Esophagus (tissue), 2 donors: ENCODE measurements at regions not wholly inside any gene's neighbourhood (a gene's known extent, or its start where the extent isn't known, plus 50 kb on each side); places are given as distances from the start of the nearest gene placed in this dataset.

Experiments
- H3K27ac ChIP-seq, 2 donors: one replicate each; pipeline ENCODE4 v1.5.1; 2013; ENCODE audit warnings: low read depth in 2 of 2, mild to moderate bottlenecking in 2 of 2, inconsistent platforms in 1 of 2, low read length in 1 of 2, moderate library complexity in 1 of 2
- H3K27me3 ChIP-seq, 2 donors: one replicate each; pipeline ENCODE4 v1.6.1; 2013; ENCODE audit warnings: low read length in 2 of 2, control low read depth in 1 of 2, mild to moderate bottlenecking in 1 of 2; ENCODE audit not compliant: insufficient read depth in 2 of 2, control insufficient read depth in 1 of 2
- H3K36me3 ChIP-seq, 2 donors: one replicate each; pipeline ENCODE4 v1.6.1; 2013; ENCODE audit warnings: low read length in 1 of 2; ENCODE audit not compliant: control insufficient read depth in 2 of 2, insufficient read depth in 2 of 2
- H3K4me1 ChIP-seq, 2 donors: one replicate each; pipeline ENCODE4 v1.6.1; 2013; ENCODE audit warnings: low read length in 1 of 2; ENCODE audit not compliant: control insufficient read depth in 2 of 2, insufficient read depth in 2 of 2
- H3K4me3 ChIP-seq, 2 donors: one replicate each; pipeline ENCODE4 v1.5.1; 2013; ENCODE audit warnings: low read length in 2 of 2, mild to moderate bottlenecking in 2 of 2, low read depth in 1 of 2, moderate library complexity in 1 of 2
- H3K9me3 ChIP-seq, 2 donors: one replicate each; pipeline ENCODE4 v1.6.1; 2013; ENCODE audit warnings: mild to moderate bottlenecking in 2 of 2, low read depth in 1 of 2, low read length in 1 of 2, moderate library complexity in 1 of 2; ENCODE audit not compliant: control insufficient read depth in 2 of 2, insufficient read depth in 1 of 2
- WGBS, 2 donors: extraction: QIAGEN DNeasy Blood & Tissue Kit; methylation state at CpG; one replicate each; pipeline ENCODE4 v1.1.7; 2013; 5-methylcytosine and 5-hydroxymethylcytosine counted together
- donor health status: healthy with polysubstance abuse.
- donor health status: Bipolar disorder and iron deficiency.

DNA sequence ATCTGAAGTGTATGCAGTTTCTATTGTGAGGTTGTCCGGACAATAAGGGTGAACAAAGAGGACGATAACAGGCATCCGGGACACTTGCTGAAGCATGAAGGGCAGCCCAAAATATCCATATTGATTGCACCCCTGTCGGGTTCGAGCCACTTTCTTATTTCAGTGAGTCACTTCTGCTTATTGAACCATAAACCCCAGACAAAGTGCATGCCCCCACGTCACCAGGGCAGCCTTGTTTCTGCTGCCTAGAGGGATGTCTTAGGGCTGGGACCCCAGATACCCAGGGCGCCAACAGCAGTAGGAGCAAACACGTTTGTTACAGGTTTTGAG, 175.3 kb upstream of the LYZL1 start:
- no peaks in the 10 kb centered on the region for H3K4me1 ChIP-seq
- no peaks in the 10 kb centered on the region for H3K36me3 ChIP-seq
- peaks cover 0 to 4% of the 10 kb centered on the region in 2 donors for H3K27me3 ChIP-seq
- no peaks in the 10 kb centered on the region for H3K9me3 ChIP-seq
- WGBS, 2 donors, result 64 to 72% methylated on average over 8 of the region's 8 CpGs
- no peak overlapping the region for H3K27ac ChIP-seq
- H3K4me3 ChIP-seq, result no peak overlapping the region

DNA sequence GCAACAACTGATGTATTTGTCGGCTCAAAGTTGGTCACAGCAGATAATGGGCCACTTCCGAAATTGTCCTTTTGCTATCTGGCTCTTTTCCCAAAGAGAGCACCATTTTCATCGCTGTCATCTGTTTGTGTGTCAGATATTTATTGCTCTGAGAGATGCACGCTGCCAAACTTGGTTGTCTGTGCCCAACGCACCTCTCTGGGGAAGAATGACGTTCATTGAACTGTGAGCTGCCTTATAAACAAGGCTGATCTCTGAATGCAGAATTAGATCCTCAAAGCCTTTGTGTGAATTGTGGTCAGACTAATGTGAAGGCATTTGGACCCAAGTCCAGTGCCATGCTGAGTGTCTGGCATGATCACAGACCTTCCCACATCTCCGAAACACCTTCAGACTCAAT, 174.7 kb upstream of the LYZL1 start:
- no peaks in the 10 kb centered on the region for H3K36me3 ChIP-seq
- no peaks in the 10 kb centered on the region for H3K4me1 ChIP-seq
- no peak overlapping the region for H3K27ac ChIP-seq
- H3K27me3 ChIP-seq, result peaks cover 0 to 4% of the 10 kb centered on the region in 2 donors
- no peak overlapping the region for H3K4me3 ChIP-seq
- 88 to 92% methylated on average over 7 of the region's 7 CpGs for WGBS, 2 donors
- H3K9me3 ChIP-seq, result no peaks in the 10 kb centered on the region

DNA sequence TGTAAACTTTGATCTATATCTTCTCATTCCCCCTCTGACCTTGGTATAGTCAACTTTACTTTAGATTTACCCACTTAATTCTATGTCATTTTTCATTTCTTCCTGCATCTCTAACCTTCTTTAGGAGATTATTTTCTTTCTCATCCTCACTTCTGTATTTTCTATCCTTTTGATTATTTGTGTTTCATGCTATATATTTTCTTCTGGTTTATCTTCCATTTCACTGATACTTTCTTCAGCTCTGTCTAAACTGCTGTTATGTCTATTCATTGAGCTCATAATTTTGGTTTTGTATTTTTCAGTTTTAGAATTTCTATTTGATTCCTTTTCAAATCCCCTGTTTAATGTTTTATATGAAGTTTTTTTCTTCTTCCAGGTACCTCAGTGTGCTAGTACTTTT, 171.1 kb upstream of the LYZL1 start:
- no peaks in the 10 kb centered on the region for H3K4me1 ChIP-seq
- H3K27ac ChIP-seq, result no peak overlapping the region
- peaks cover 0 to 4% of the 10 kb centered on the region in 2 donors for H3K27me3 ChIP-seq
- H3K9me3 ChIP-seq, result no peaks in the 10 kb centered on the region
- H3K4me3 ChIP-seq, result no peak overlapping the region
- no peaks in the 10 kb centered on the region for H3K36me3 ChIP-seq

DNA sequence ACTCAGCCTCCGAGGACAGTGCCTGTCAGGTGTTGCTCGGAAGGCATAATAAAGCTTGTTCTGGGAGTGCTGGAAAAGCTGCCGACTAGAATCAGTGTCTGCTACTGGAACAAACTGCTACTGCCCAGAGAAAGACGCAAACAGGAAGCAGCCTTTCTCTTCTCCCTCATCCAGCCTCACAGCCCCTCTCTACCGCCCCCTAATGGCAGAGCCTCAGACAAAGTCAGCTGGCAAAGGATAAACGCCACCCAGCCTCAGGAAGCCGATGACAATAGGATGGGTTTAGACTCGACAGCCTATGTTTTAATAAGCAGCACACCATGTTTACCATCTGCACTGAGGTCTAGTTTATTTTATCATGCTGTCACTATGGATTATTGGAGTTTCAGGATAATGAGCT, 169.5 kb upstream of the LYZL1 start:
- H3K27me3 ChIP-seq, result peaks cover 0 to 4% of the 10 kb centered on the region in 2 donors
- no peak overlapping the region for H3K4me3 ChIP-seq
- H3K36me3 ChIP-seq, result no peaks in the 10 kb centered on the region
- no peaks in the 10 kb centered on the region for H3K4me1 ChIP-seq
- 56 to 59% methylated on average over 8 of the region's 8 CpGs for WGBS, 2 donors
- H3K9me3 ChIP-seq, result no peaks in the 10 kb centered on the region
- no peak overlapping the region for H3K27ac ChIP-seq

- Histone ChIP-seq H3K27ac (no peak overlapping the region), H3K4me3 (no peak overlapping the region), H3K27me3 (peaks cover 0 to 4% of the 10 kb centered on the region in 2 donors), H3K4me1 (no peaks in the 10 kb centered on the region), H3K9me3 (no peaks in the 10 kb centered on the region), H3K36me3 (no peaks in the 10 kb centered on the region)
- 41 to 62% methylated on average over 3 of the region's 3 CpGs for WGBS, 2 donors
Observed at GRCh38 chr10:29120216-29120615, 168.7 kb upstream of the LYZL1 start.

GRCh38 chr10:29124864-29125263, 164.0 kb upstream of the LYZL1 start:
- no peaks in the 10 kb centered on the region for H3K4me1 ChIP-seq
- no peaks in the 10 kb centered on the region for H3K36me3 ChIP-seq
- H3K9me3 ChIP-seq, result no peaks in the 10 kb centered on the region
- WGBS, 2 donors, result 82% methylated on average over 6 of the region's 6 CpGs
- no peak overlapping the region for H3K4me3 ChIP-seq
- H3K27ac ChIP-seq, result no peak overlapping the region
- H3K27me3 ChIP-seq, result no peaks in the 10 kb centered on the region

- Histone ChIP-seq H3K9me3 (no peaks in the 10 kb centered on the region), H3K27ac (no peak overlapping the region), H3K36me3 (no peaks in the 10 kb centered on the region), H3K27me3 (no peaks in the 10 kb centered on the region), H3K4me1 (no peaks in the 10 kb centered on the region), H3K4me3 (no peak overlapping the region)
- 57 to 61% methylated on average over 7 of the region's 7 CpGs for WGBS, 2 donors
Observed at GRCh38 chr10:29127037-29127700, 161.7 kb upstream of the LYZL1 start.

DNA sequence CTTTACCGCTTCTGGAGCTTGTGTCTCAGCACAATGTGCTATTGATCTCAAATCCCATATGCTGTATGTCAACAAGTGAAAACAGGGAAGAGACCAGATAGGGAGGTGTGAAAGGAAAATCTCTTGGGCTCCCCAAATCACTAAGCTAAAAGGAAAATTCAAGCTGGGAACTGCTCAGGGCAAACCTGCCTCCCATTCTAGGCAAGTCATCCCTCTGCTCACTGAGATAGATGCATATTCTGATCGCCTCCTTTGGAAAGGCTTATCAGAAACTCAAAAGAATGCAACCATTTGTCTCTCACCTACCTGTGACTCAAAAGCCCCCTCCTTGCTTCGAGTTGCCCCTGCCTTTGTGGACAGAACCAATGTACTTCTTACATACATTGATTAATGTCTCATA, 161.1 kb upstream of the LYZL1 start:
- whole genome bisulfite sequencing, 2 donors, result 47 to 63% methylated on average over 3 of the region's 3 CpGs
- Histone ChIP-seq H3K36me3 (no peaks in the 10 kb centered on the region), H3K27ac (no peak overlapping the region), H3K4me1 (no peaks in the 10 kb centered on the region), H3K27me3 (no peaks in the 10 kb centered on the region), H3K9me3 (no peaks in the 10 kb centered on the region), H3K4me3 (no peak overlapping the region)

DNA sequence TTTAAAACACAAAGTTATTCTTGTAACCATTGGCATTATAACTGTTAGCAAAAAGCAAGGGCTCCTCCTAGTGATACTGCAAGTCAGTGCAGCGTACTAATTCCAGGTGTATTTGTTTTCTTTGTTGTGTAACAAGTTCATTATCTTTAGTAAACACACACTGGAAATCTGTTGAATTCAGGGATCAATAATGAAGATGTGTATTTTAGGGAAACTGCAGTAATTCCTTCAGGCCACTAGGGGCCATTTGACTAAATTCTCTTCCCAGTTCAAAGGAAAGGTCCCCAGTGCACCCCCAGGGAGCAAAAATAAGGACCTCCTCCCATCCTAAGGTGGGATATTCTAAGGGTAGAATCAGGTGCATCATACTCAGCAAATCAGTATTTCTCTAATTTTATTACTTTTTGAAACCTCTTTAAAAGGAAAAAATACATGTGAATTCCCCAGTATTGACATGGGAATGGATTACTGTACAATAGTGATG, 158.6 kb upstream of the LYZL1 start:
- H3K36me3 ChIP-seq, result no peaks in the 10 kb centered on the region
- WGBS, 2 donors, result 26 to 28% methylated on average over 1 of the region's 1 CpG
- no peaks in the 10 kb centered on the region for H3K27me3 ChIP-seq
- H3K4me3 ChIP-seq, result no peak overlapping the region
- no peak overlapping the region for H3K27ac ChIP-seq
- no peaks in the 10 kb centered on the region for H3K4me1 ChIP-seq
- H3K9me3 ChIP-seq, result no peaks in the 10 kb centered on the region

- Histone ChIP-seq H3K36me3 (no peaks in the 10 kb centered on the region), H3K27ac (no peak overlapping the region), H3K4me3 (no peak overlapping the region), H3K4me1 (no peaks in the 10 kb centered on the region), H3K27me3 (no peaks in the 10 kb centered on the region), H3K9me3 (no peaks in the 10 kb centered on the region)
- 71% methylated on average over 12 of the region's 12 CpGs for WGBS, 2 donors
Observed at GRCh38 chr10:29131952-29132547, 156.8 kb upstream of the LYZL1 start.
